ENCODE measurements at regions not wholly inside any gene's neighbourhood (a gene's known extent, or its start where the extent isn't known, plus 50 kb on each side); places are given as distances from the start of the nearest gene placed in this dataset.

DNA sequence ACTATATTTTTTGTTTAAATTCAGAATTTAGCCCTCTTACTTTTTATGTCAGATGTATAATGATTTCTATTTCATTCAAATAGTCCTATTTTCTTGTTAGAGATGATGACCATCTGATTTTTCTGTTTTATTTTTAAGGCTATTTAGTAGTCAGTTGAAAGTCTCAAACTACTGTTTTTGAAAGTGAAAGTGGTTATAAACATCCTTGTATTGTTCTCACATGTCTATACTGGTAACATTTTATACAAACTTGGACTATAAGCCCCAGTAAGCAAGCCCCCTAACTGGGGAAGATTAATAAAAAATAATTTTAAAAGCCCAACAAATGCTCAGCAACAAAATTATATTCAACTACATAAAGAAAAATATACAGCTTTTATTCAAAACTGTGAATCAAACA is 271.3 kb upstream of the RGS18 start:
- Histone ChIP-seq H3K27me3 (ENCODE audit: control insufficient read depth, insufficient read depth, low read length) (no peaks in the 10 kb centered on the region), H2BK15ac (ENCODE audit: low read depth, low read length) (no peak overlapping the region), H3K56ac (ENCODE audit: extremely low read depth, insufficient read depth, low read length) (no peak overlapping the region), H4K20me1 (ENCODE audit: insufficient read depth, low read length) (no peaks in the 10 kb centered on the region), H3K27ac (ENCODE audit: insufficient read depth, low read length) (no peak overlapping the region), H3K9me1 (ENCODE audit: insufficient read depth, low read length) (no peaks in the 10 kb centered on the region), H2BK20ac (ENCODE audit: low read depth, low read length) (no peak overlapping the region), H2BK5ac (ENCODE audit: low read depth, low read length, poor library complexity, severe bottlenecking) (no peak overlapping the region), H2AK9ac (replicated peaks; ENCODE audit: low read depth, low read length, poor library complexity) (no peak overlapping the region), H3K79me1 (ENCODE audit: low read depth in 1 of 2, low read length in 2 of 2) (no peaks in the 10 kb centered on the region), H4K5ac (ENCODE audit: low read depth, low read length) (no peak overlapping the region), H3K4me2 (ENCODE audit: low read depth, low read length) (no peak overlapping the region), H3K14ac (replicated peaks; ENCODE audit: low read depth, low read length) (no peak overlapping the region), H3K9me3 (ENCODE audit: control insufficient read depth, insufficient read depth, low read length) (no peaks in the 10 kb centered on the region), H3K9ac (ENCODE audit: low read depth, low read length) (no peak overlapping the region), H4K8ac (ENCODE audit: low read depth in 2 of 2, low read length in 2 of 2) (no peak overlapping the region), H3K4ac (ENCODE audit: low read depth, low read length) (no peak overlapping the region), H3K4me1 (ENCODE audit: control insufficient read depth, insufficient read depth, low read length) (no peaks in the 10 kb centered on the region; the same call in 1 of the 2 replicates), H2AFZ (replicated peaks; ENCODE audit: low read length, poor library complexity) (no peak overlapping the region), H3K23ac (ENCODE audit: low read depth, low read length) (no peak overlapping the region), H3K18ac (ENCODE audit: low read depth, low read length) (no peak overlapping the region), H4K91ac (ENCODE audit: insufficient read depth, low read depth, low read length) (no peak overlapping the region), H2BK120ac (ENCODE audit: low read depth, low read length) (no peak overlapping the region), H2AK5ac (ENCODE audit: low read depth, low read length) (no peak overlapping the region), H3K4me3 (ENCODE audit: insufficient read depth, low read depth, low read length) (no peak overlapping the region), H3K36me3 (ENCODE audit: control insufficient read depth, insufficient read depth, low read length) (no peaks in the 10 kb centered on the region)
- intact Hi-C loops (cut with micrococcal nuclease), result no loop called here
- no TSS peak for BruUV-seq (replicated peaks)
- ATAC-seq (ENCODE audit: low read depth) (no peak), DNase-seq (no peak)
- dilution Hi-C loops (cut with HindIII; ENCODE audit: low sequenced_read_pairs, unreplicated experiment), result no loop called here
- in situ Hi-C loops (cut with MboI; ENCODE audit: low sequenced_read_pairs), result no loop called here
- POLR2A ChIA-PET (ENCODE audit: unreplicated experiment), result no interaction called here
- no peak for TF ChIP-seq MAFK (IDR thresholded peaks at IDR 0.05; ENCODE audit: low read depth, low read length)
- TF ChIP-seq FOS (IDR thresholded peaks at IDR 0.05; ENCODE audit: low read depth, low read length), result no peak
- no peak for TF ChIP-seq POLR2A (IDR thresholded peaks at IDR 0.05; ENCODE audit: low read depth, low read length)
- TF ChIP-seq CHD1 (IDR thresholded peaks at IDR 0.05; ENCODE audit: low read depth, low read length), result no peak
- TF ChIP-seq, protein P1, sequence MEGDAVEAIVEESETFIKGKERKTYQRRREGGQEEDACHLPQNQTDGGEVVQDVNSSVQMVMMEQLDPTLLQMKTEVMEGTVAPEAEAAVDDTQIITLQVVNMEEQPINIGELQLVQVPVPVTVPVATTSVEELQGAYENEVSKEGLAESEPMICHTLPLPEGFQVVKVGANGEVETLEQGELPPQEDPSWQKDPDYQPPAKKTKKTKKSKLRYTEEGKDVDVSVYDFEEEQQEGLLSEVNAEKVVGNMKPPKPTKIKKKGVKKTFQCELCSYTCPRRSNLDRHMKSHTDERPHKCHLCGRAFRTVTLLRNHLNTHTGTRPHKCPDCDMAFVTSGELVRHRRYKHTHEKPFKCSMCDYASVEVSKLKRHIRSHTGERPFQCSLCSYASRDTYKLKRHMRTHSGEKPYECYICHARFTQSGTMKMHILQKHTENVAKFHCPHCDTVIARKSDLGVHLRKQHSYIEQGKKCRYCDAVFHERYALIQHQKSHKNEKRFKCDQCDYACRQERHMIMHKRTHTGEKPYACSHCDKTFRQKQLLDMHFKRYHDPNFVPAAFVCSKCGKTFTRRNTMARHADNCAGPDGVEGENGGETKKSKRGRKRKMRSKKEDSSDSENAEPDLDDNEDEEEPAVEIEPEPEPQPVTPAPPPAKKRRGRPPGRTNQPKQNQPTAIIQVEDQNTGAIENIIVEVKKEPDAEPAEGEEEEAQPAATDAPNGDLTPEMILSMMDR (conservative IDR thresholded peaks at IDR 0.05; ENCODE audit: low read depth, low read length), result no peak
- TF ChIP-seq NFE2L2 (IDR thresholded peaks at IDR 0.05; ENCODE audit: low read depth, low read length), result no peak
- TF ChIP-seq, protein P2, sequence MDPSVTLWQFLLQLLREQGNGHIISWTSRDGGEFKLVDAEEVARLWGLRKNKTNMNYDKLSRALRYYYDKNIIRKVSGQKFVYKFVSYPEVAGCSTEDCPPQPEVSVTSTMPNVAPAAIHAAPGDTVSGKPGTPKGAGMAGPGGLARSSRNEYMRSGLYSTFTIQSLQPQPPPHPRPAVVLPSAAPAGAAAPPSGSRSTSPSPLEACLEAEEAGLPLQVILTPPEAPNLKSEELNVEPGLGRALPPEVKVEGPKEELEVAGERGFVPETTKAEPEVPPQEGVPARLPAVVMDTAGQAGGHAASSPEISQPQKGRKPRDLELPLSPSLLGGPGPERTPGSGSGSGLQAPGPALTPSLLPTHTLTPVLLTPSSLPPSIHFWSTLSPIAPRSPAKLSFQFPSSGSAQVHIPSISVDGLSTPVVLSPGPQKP (IDR thresholded peaks at IDR 0.05; ENCODE audit: borderline replicate concordance, low read depth, low read length), result no peak
- TF ChIP-seq, protein P3, sequence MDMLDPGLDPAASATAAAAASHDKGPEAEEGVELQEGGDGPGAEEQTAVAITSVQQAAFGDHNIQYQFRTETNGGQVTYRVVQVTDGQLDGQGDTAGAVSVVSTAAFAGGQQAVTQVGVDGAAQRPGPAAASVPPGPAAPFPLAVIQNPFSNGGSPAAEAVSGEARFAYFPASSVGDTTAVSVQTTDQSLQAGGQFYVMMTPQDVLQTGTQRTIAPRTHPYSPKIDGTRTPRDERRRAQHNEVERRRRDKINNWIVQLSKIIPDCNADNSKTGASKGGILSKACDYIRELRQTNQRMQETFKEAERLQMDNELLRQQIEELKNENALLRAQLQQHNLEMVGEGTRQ (IDR thresholded peaks at IDR 0.05; ENCODE audit: low read depth, low read length), result no peak
- TF ChIP-seq SMC3 (IDR thresholded peaks at IDR 0.05; ENCODE audit: low read depth, low read length), result no peak
- TF ChIP-seq MAZ (IDR thresholded peaks at IDR 0.05; ENCODE audit: borderline replicate concordance, low read depth, low read length), result no peak
- CTCF ChIA-PET, result no interaction called here

Measured in IMR-90 (cell line).